Upper lobe of left lung (tissue), 4 donors: ENCODE measurements at regions not wholly inside any gene's neighbourhood (a gene's known extent, or its start where the extent isn't known, plus 50 kb on each side); places are given as distances from the start of the nearest gene placed in this dataset.

Experiments
- CTCF ChIP-seq, 6 experiments: fragments of 450-650 bp in 4 of 6; fragments of 200-600 bp in 2 of 6; sonication (generic) in 2 of 6; IDR thresholded peaks; one replicate each; pipeline ENCODE4 v1.5.1; 2016 to 2019; ENCODE audit warnings: antibody characterized with exemption in 6 of 6
- POLR2AphosphoS5 ChIP-seq, 2 donors: sonication (generic); formaldehyde crosslinking; IDR thresholded peaks; one replicate each; pipeline ENCODE4 v1.5.1; 2017; ENCODE audit warnings: antibody characterized with exemption in 2 of 2

GRCh38 chr2:185998562-185999070 is 260.0 kb downstream of the FSIP2 start:
- TF ChIP-seq CTCF (IDR thresholded peaks at IDR 0.05), result no peak
- no peak for TF ChIP-seq POLR2AphosphoS5 (IDR thresholded peaks at IDR 0.05)
